ENCODE measurements at regions not wholly inside any gene's neighbourhood (a gene's known extent, or its start where the extent isn't known, plus 50 kb on each side); places are given as distances from the start of the nearest gene placed in this dataset.

DNA sequence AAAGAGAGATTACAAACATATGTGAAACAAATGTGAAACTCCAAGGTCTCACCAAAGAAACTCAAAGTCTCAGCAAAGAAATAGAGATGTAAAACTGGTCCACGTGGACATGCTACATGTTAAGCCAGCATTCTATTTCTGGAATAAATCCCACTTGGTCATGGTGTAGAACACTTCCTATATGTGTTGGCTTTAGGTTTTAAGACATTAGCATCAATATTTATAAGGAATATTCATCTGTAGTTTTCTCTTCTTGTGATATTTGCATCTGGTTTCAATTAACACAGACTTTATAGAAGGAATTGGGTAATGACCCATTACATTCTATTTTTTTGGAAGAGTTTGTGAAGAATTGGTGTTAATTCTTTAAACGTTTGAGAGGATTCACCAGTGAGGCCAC lies 133.1 kb downstream of the COPS8 start:
- ChIA-PET POLR2A (ENCODE audit: low non-redundant PET) (no interaction called here), CTCF (no interaction called here)
- H3K36me3 ChIP-seq (ENCODE audit: insufficient read depth, low read length, poor library complexity, severe bottlenecking): no peaks in the 10 kb centered on the region
- H3K4me1 ChIP-seq (ENCODE audit: insufficient read depth, low read length, poor library complexity, severe bottlenecking): peaks cover 42% of the 10 kb centered on the region
- no peaks in the 10 kb centered on the region for H3K27me3 ChIP-seq (replicated peaks; ENCODE audit: insufficient read depth, low read depth, low read length, poor library complexity)
- DNase-seq (ENCODE audit: low spot score): peak; percentile 54
- no TSS peak for BruUV-seq (replicated peaks)
- no peaks in the 10 kb centered on the region for H3K9me3 ChIP-seq (ENCODE audit: low read depth, low read length, poor library complexity, severe bottlenecking)
- H3K4me3 ChIP-seq (ENCODE audit: low read depth, low read length, poor library complexity, severe bottlenecking): no peak overlapping the region
- intact Hi-C loops (cut with micrococcal nuclease; ENCODE audit: unreplicated experiment): loop anchor here (5.0 kb wide), 1 partner anchor 64 kb away; no protein-coding TSS in a partner anchor
- TF ChIP-seq, protein P1, sequence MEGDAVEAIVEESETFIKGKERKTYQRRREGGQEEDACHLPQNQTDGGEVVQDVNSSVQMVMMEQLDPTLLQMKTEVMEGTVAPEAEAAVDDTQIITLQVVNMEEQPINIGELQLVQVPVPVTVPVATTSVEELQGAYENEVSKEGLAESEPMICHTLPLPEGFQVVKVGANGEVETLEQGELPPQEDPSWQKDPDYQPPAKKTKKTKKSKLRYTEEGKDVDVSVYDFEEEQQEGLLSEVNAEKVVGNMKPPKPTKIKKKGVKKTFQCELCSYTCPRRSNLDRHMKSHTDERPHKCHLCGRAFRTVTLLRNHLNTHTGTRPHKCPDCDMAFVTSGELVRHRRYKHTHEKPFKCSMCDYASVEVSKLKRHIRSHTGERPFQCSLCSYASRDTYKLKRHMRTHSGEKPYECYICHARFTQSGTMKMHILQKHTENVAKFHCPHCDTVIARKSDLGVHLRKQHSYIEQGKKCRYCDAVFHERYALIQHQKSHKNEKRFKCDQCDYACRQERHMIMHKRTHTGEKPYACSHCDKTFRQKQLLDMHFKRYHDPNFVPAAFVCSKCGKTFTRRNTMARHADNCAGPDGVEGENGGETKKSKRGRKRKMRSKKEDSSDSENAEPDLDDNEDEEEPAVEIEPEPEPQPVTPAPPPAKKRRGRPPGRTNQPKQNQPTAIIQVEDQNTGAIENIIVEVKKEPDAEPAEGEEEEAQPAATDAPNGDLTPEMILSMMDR (conservative IDR thresholded peaks at IDR 0.05; ENCODE audit: low read depth, low read length): no peak
- TF ChIP-seq EZH2 (IDR thresholded peaks at IDR 0.05; ENCODE audit: borderline replicate concordance, low read depth, low read length, poor library complexity, severe bottlenecking): no peak
- peak overlapping the region; percentile 76 for H3K27ac ChIP-seq (ENCODE audit: low read depth, low read length, poor library complexity, severe bottlenecking)

DNA sequence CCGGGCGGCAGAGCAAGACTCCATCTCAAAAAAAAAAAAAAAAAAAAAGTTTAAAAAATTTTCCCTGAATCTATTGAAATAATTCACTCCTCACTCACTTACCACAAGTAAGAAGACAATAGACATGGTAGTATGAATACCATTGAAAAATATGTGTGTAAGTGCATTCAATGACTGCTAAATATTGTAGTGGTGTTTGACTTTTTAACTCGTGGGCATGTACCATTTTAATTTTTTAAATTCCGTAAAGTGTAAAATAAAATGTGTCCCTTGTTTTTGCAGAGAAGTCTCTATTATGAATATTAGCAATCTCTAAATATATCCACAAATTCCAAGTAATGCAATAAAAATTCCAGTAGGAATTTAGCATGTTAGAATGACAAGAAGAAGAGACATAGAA lies 134.1 kb downstream of the COPS8 start:
- no peak for TF ChIP-seq EZH2 (IDR thresholded peaks at IDR 0.05; ENCODE audit: borderline replicate concordance, low read depth, low read length, poor library complexity, severe bottlenecking)
- CTCF ChIA-PET: no interaction called here
- POLR2A ChIA-PET (ENCODE audit: low non-redundant PET): no interaction called here
- Histone ChIP-seq H3K27me3 (replicated peaks; ENCODE audit: insufficient read depth, low read depth, low read length, poor library complexity) (no peaks in the 10 kb centered on the region), H3K27ac (ENCODE audit: low read depth, low read length, poor library complexity, severe bottlenecking) (no peak overlapping the region), H3K4me1 (ENCODE audit: insufficient read depth, low read length, poor library complexity, severe bottlenecking) (peaks cover 46% of the 10 kb centered on the region), H3K4me3 (ENCODE audit: low read depth, low read length, poor library complexity, severe bottlenecking) (no peak overlapping the region), H3K36me3 (ENCODE audit: insufficient read depth, low read length, poor library complexity, severe bottlenecking) (no peaks in the 10 kb centered on the region), H3K9me3 (ENCODE audit: low read depth, low read length, poor library complexity, severe bottlenecking) (no peaks in the 10 kb centered on the region)
- BruUV-seq (replicated peaks): no TSS peak
- intact Hi-C loops (cut with micrococcal nuclease; ENCODE audit: unreplicated experiment): loop anchor here (5.0 kb wide), 2 partner anchors 37 to 62 kb away; no protein-coding TSS in a partner anchor
- DNase-seq (ENCODE audit: low spot score): no peak

DNA sequence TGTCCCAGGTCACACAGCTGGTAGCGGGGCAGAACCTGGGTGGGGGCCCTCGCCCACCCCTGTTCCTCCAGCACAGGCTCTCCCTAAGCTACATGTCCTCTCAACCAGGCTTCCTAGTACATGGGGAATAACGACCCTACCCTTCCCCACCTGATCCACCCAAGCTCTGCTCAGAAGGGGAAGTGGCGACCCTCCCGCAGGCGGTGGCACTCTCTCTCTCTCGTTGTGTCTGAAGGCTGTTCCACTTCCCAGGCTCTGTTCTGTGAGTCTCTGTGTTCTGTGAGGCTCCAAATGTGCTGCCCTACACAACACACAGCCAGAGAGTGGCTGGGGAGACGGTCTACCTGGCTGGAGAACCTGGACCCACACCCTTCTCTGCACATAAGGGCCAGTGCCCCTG lies 135.8 kb downstream of the COPS8 start:
- no TSS peak for BruUV-seq (replicated peaks)
- H3K4me1 ChIP-seq (ENCODE audit: insufficient read depth, low read length, poor library complexity, severe bottlenecking): peaks cover 46% of the 10 kb centered on the region
- ChIA-PET CTCF (no interaction called here), POLR2A (ENCODE audit: low non-redundant PET) (no interaction called here)
- TF ChIP-seq EZH2 (IDR thresholded peaks at IDR 0.05; ENCODE audit: borderline replicate concordance, low read depth, low read length, poor library complexity, severe bottlenecking): no peak
- TF ChIP-seq, protein P1 (conservative IDR thresholded peaks at IDR 0.05; ENCODE audit: low read depth, low read length): no peak
- H3K4me3 ChIP-seq (ENCODE audit: low read depth, low read length, poor library complexity, severe bottlenecking): no peak overlapping the region
- no peaks in the 10 kb centered on the region for H3K9me3 ChIP-seq (ENCODE audit: low read depth, low read length, poor library complexity, severe bottlenecking)
- intact Hi-C loops (cut with micrococcal nuclease; ENCODE audit: unreplicated experiment): loop anchor here (5.0 kb wide), 1 partner anchor 36 kb away; no protein-coding TSS in a partner anchor
- no peaks in the 10 kb centered on the region for H3K36me3 ChIP-seq (ENCODE audit: insufficient read depth, low read length, poor library complexity, severe bottlenecking)
- DNase-seq (ENCODE audit: low spot score): no peak
- H3K27me3 ChIP-seq (replicated peaks; ENCODE audit: insufficient read depth, low read depth, low read length, poor library complexity): no peaks in the 10 kb centered on the region
- no peak overlapping the region for H3K27ac ChIP-seq (ENCODE audit: low read depth, low read length, poor library complexity, severe bottlenecking)

DNA sequence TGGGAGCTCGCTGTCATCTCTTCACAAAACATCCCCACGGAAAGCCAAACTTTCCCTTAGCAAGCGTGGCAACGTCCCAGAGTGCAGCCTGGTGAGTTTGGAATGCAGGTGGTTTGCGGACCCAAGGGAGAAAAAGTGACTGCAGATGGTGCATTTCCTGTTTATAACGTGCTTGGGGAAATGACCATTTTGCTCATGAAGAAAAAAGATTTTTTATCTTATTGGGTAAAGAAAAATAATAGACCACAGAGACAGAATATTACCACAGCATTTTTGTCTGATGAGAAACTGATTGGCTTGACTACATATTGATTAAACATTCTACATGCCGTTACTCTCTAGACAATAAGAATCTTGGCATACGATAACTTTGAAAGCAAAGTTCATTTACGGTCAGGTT lies 136.5 kb downstream of the COPS8 start:
- Histone ChIP-seq H3K4me3 (ENCODE audit: low read depth, low read length, poor library complexity, severe bottlenecking) (no peak overlapping the region), H3K27ac (ENCODE audit: low read depth, low read length, poor library complexity, severe bottlenecking) (no peak overlapping the region), H3K36me3 (ENCODE audit: insufficient read depth, low read length, poor library complexity, severe bottlenecking) (no peaks in the 10 kb centered on the region), H3K4me1 (ENCODE audit: insufficient read depth, low read length, poor library complexity, severe bottlenecking) (peaks cover 46% of the 10 kb centered on the region), H3K27me3 (replicated peaks; ENCODE audit: insufficient read depth, low read depth, low read length, poor library complexity) (no peaks in the 10 kb centered on the region), H3K9me3 (ENCODE audit: low read depth, low read length, poor library complexity, severe bottlenecking) (no peaks in the 10 kb centered on the region)
- DNase-seq (ENCODE audit: low spot score): peak; percentile 29
- no TSS peak for BruUV-seq (replicated peaks)
- ChIA-PET CTCF (no interaction called here), POLR2A (ENCODE audit: low non-redundant PET) (no interaction called here)
- TF ChIP-seq, protein P1 (conservative IDR thresholded peaks at IDR 0.05; ENCODE audit: low read depth, low read length): no peak
- TF ChIP-seq EZH2 (IDR thresholded peaks at IDR 0.05; ENCODE audit: borderline replicate concordance, low read depth, low read length, poor library complexity, severe bottlenecking): no peak
- intact Hi-C loops (cut with micrococcal nuclease; ENCODE audit: unreplicated experiment): loop anchor here (5.0 kb wide), 1 partner anchor 35 kb away; no protein-coding TSS in a partner anchor

All from A673 (cell line).